Peyer's patch (tissue), 4 donors: ENCODE measurements at regions not wholly inside any gene's neighbourhood (a gene's known extent, or its start where the extent isn't known, plus 50 kb on each side); places are given as distances from the start of the nearest gene placed in this dataset.

Experiments
- DNase-seq, 3 donors: peaks; one replicate each; pipeline ENCODE4 v3.0.0-alpha.2; 2017 to 2019
- H3K27ac ChIP-seq, 4 donors: fragments of 200-600 bp; sonication (generic); one replicate each; pipeline ENCODE4 v1.5.1; 2016 to 2019
- H3K27me3 ChIP-seq, 2 donors: fragments of 200-600 bp; sonication (generic); one replicate each; pipeline ENCODE4 v1.5.1; 2019
- H3K36me3 ChIP-seq, 3 donors: fragments of 200-600 bp; sonication (generic); one replicate each; pipeline ENCODE4 v1.5.1; 2016 to 2019
- H3K4me1 ChIP-seq, 4 donors: fragments of 200-600 bp; sonication (generic); one replicate each; pipeline ENCODE4 v1.5.1; 2016 to 2019
- H3K4me3 ChIP-seq, 4 donors: fragments of 200-600 bp; sonication (generic); 1 replicate in 3 of 4; 2 replicates in 1 of 4; pipeline ENCODE4 v1.5.1; 2016 to 2019; ENCODE audit warnings: mild to moderate bottlenecking in 1 of 4
- H3K9me3 ChIP-seq, 4 donors: fragments of 200-600 bp; sonication (generic); one replicate each; pipeline ENCODE4 v1.5.1; 2016 to 2019; ENCODE audit warnings: mild to moderate bottlenecking in 1 of 4
- CTCF ChIP-seq, 6 experiments: fragments of 450-650 bp in 4 of 6; fragments of 200-600 bp in 2 of 6; sonication (generic) in 1 of 6; IDR thresholded peaks; one replicate each; pipeline ENCODE4 v1.5.1; 2017 to 2019; ENCODE audit warnings: antibody characterized with exemption in 6 of 6, mild to moderate bottlenecking in 3 of 6, moderate library complexity in 1 of 6
- POLR2A ChIP-seq, 2 donors: fragments of 450-650 bp; IDR thresholded peaks; one replicate each; pipeline ENCODE4 v1.5.1; 2017; ENCODE audit warnings: antibody characterized with exemption in 2 of 2, mild to moderate bottlenecking in 2 of 2, moderate library complexity in 2 of 2

DNA sequence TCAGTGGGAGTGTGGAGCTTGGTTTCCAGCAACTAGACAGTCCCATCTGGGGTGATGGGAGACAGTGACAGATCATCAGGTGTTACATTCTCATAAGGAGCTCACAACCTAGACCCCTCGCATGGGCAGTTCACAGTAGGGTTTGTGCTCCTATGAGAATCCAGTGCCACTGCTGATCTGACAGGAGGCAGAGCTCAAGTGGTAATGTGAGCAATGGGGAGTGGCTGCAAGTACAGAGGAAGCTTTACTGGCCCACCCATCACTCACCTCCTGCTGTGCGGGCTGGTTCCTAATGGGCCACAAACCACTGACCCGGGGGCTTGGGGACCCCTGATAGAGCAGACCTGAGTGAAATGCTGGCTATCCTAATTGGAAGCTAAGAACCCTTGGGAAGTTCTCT, 242.8 kb downstream of the BAMBI start:
- no peaks in the 10 kb centered on the region for H3K4me1 ChIP-seq
- no peaks in the 10 kb centered on the region for H3K36me3 ChIP-seq
- H3K4me3 ChIP-seq = no peak overlapping the region
- no peaks in the 10 kb centered on the region for H3K9me3 ChIP-seq
- H3K27ac ChIP-seq = no peak overlapping the region
- no peaks in the 10 kb centered on the region for H3K27me3 ChIP-seq
- TF ChIP-seq CTCF (IDR thresholded peaks at IDR 0.05) (no peak), POLR2A (IDR thresholded peaks at IDR 0.05) (no peak)
- DNase-seq = no peak

GRCh38 chr10:28922127-28922526, 244.8 kb downstream of the BAMBI start:
- H3K4me1 ChIP-seq = no peaks in the 10 kb centered on the region
- H3K27ac ChIP-seq = no peak overlapping the region
- TF ChIP-seq CTCF (IDR thresholded peaks at IDR 0.05) (no peak), POLR2A (IDR thresholded peaks at IDR 0.05) (no peak)
- H3K9me3 ChIP-seq = no peaks in the 10 kb centered on the region
- H3K4me3 ChIP-seq = no peak overlapping the region
- no peaks in the 10 kb centered on the region for H3K36me3 ChIP-seq
- H3K27me3 ChIP-seq = no peaks in the 10 kb centered on the region
- no peak for DNase-seq

- Histone ChIP-seq H3K4me3 (no peak overlapping the region), H3K36me3 (no peaks in the 10 kb centered on the region), H3K4me1 (no peaks in the 10 kb centered on the region), H3K27me3 (no peaks in the 10 kb centered on the region), H3K9me3 (no peaks in the 10 kb centered on the region), H3K27ac (no peak overlapping the region)
- TF ChIP-seq POLR2A (IDR thresholded peaks at IDR 0.05) (no peak), CTCF (IDR thresholded peaks at IDR 0.05) (no peak)
- DNase-seq = no peak
Measured at GRCh38 chr10:28922861-28923260, 245.5 kb downstream of the BAMBI start.

- Histone ChIP-seq H3K27ac (no peak overlapping the region), H3K27me3 (no peaks in the 10 kb centered on the region), H3K4me3 (no peak overlapping the region), H3K4me1 (no peaks in the 10 kb centered on the region), H3K9me3 (no peaks in the 10 kb centered on the region), H3K36me3 (no peaks in the 10 kb centered on the region)
- TF ChIP-seq CTCF (IDR thresholded peaks at IDR 0.05) (no peak), POLR2A (IDR thresholded peaks at IDR 0.05) (no peak)
- no peak for DNase-seq
Measured at GRCh38 chr10:28924717-28925116, 247.4 kb downstream of the BAMBI start.

- no peaks in the 10 kb centered on the region for H3K4me1 ChIP-seq
- no peaks in the 10 kb centered on the region for H3K36me3 ChIP-seq
- no peak overlapping the region for H3K27ac ChIP-seq
- H3K9me3 ChIP-seq = no peaks in the 10 kb centered on the region
- DNase-seq = no peak
- no peaks in the 10 kb centered on the region for H3K27me3 ChIP-seq
- H3K4me3 ChIP-seq = no peak overlapping the region
- TF ChIP-seq POLR2A (IDR thresholded peaks at IDR 0.05) (no peak), CTCF (IDR thresholded peaks at IDR 0.05) (no peak)
Measured at GRCh38 chr10:28925121-28925663, 247.9 kb downstream of the BAMBI start.

GRCh38 chr10:28926932-28927331, 249.6 kb downstream of the BAMBI start:
- TF ChIP-seq CTCF (IDR thresholded peaks at IDR 0.05) = no peak
- TF ChIP-seq POLR2A (IDR thresholded peaks at IDR 0.05) = no peak
- H3K9me3 ChIP-seq = no peaks in the 10 kb centered on the region
- no peak for DNase-seq
- no peaks in the 10 kb centered on the region for H3K36me3 ChIP-seq
- no peaks in the 10 kb centered on the region for H3K27me3 ChIP-seq
- no peaks in the 10 kb centered on the region for H3K4me1 ChIP-seq
- no peak overlapping the region for H3K27ac ChIP-seq
- H3K4me3 ChIP-seq = no peak overlapping the region
